ENCODE measurements at regions not wholly inside any gene's neighbourhood (a gene's known extent, or its start where the extent isn't known, plus 50 kb on each side); places are given as distances from the start of the nearest gene placed in this dataset.

GRCh38 chr12:18148961-18149360, 59.0 kb upstream of the RERGL start:
- no peak for TF ChIP-seq BHLHE40 (IDR thresholded peaks at IDR 0.05; ENCODE audit: low read depth, low read length)
- TF ChIP-seq RAD21 (IDR thresholded peaks at IDR 0.05; ENCODE audit: low read length), result no peak
- no peak for TF ChIP-seq NFE2L2 (IDR thresholded peaks at IDR 0.05; ENCODE audit: low read depth, low read length)
- TF ChIP-seq MAZ (IDR thresholded peaks at IDR 0.05; ENCODE audit: borderline replicate concordance, low read depth, low read length), result no peak
- no peak for TF ChIP-seq CEBPB (IDR thresholded peaks at IDR 0.05; ENCODE audit: low read depth, low read length)
- no peak for TF ChIP-seq MXI1 (IDR thresholded peaks at IDR 0.05; ENCODE audit: borderline replicate concordance, low read depth, low read length)
- no peak for TF ChIP-seq POLR2A (IDR thresholded peaks at IDR 0.05; ENCODE audit: low read depth, low read length)
- TF ChIP-seq, protein P1, sequence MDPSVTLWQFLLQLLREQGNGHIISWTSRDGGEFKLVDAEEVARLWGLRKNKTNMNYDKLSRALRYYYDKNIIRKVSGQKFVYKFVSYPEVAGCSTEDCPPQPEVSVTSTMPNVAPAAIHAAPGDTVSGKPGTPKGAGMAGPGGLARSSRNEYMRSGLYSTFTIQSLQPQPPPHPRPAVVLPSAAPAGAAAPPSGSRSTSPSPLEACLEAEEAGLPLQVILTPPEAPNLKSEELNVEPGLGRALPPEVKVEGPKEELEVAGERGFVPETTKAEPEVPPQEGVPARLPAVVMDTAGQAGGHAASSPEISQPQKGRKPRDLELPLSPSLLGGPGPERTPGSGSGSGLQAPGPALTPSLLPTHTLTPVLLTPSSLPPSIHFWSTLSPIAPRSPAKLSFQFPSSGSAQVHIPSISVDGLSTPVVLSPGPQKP (IDR thresholded peaks at IDR 0.05; ENCODE audit: borderline replicate concordance, low read depth, low read length), result no peak
- no peak for TF ChIP-seq SMC3 (IDR thresholded peaks at IDR 0.05; ENCODE audit: low read depth, low read length)
- TF ChIP-seq, protein P2, sequence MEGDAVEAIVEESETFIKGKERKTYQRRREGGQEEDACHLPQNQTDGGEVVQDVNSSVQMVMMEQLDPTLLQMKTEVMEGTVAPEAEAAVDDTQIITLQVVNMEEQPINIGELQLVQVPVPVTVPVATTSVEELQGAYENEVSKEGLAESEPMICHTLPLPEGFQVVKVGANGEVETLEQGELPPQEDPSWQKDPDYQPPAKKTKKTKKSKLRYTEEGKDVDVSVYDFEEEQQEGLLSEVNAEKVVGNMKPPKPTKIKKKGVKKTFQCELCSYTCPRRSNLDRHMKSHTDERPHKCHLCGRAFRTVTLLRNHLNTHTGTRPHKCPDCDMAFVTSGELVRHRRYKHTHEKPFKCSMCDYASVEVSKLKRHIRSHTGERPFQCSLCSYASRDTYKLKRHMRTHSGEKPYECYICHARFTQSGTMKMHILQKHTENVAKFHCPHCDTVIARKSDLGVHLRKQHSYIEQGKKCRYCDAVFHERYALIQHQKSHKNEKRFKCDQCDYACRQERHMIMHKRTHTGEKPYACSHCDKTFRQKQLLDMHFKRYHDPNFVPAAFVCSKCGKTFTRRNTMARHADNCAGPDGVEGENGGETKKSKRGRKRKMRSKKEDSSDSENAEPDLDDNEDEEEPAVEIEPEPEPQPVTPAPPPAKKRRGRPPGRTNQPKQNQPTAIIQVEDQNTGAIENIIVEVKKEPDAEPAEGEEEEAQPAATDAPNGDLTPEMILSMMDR (conservative IDR thresholded peaks at IDR 0.05; ENCODE audit: low read depth, low read length), result no peak
- no peak for TF ChIP-seq RFX5 (IDR thresholded peaks at IDR 0.05; ENCODE audit: low read depth, low read length)
- no peak for TF ChIP-seq RCOR1 (IDR thresholded peaks at IDR 0.05; ENCODE audit: insufficient replicate concordance, low read length)
- TF ChIP-seq CHD1 (IDR thresholded peaks at IDR 0.05; ENCODE audit: low read depth, low read length), result no peak
- no peak for TF ChIP-seq FOS (IDR thresholded peaks at IDR 0.05; ENCODE audit: low read depth, low read length)
- no peak for TF ChIP-seq USF2 (IDR thresholded peaks at IDR 0.05; ENCODE audit: low read depth, low read length)
- no peak for TF ChIP-seq MAFK (IDR thresholded peaks at IDR 0.05; ENCODE audit: low read depth, low read length)
- no peak overlapping the region for H3K27ac ChIP-seq (ENCODE audit: insufficient read depth, low read length)
- no peaks in the 10 kb centered on the region for H3K36me3 ChIP-seq (ENCODE audit: control insufficient read depth, insufficient read depth, low read length)
- no TSS peak for BruUV-seq (replicated peaks)
- H3K4me3 ChIP-seq (ENCODE audit: insufficient read depth, low read depth, low read length), result no peak overlapping the region
- no peak overlapping the region for H2AK9ac ChIP-seq (replicated peaks; ENCODE audit: low read depth, low read length, poor library complexity)
- H2AK5ac ChIP-seq (ENCODE audit: low read depth, low read length), result no peak overlapping the region
- in situ Hi-C loops (cut with MboI; ENCODE audit: low sequenced_read_pairs), result no loop called here
- WGBS, 2 experiments (ENCODE audit: extremely low coverage in 2 of 2, insufficient read length in 1 of 2), result no CpG with 5 or more reads among the region's 2 CpGs
- no peaks in the 10 kb centered on the region for H4K20me1 ChIP-seq (ENCODE audit: insufficient read depth, low read length)
- CTCF ChIA-PET, result no interaction called here
- no peaks in the 10 kb centered on the region for H3K4me1 ChIP-seq (ENCODE audit: control insufficient read depth, insufficient read depth, low read length)
- H3K79me1 ChIP-seq (ENCODE audit: low read depth in 1 of 2, low read length in 2 of 2), result no peaks in the 10 kb centered on the region
- no peak overlapping the region for H4K91ac ChIP-seq (ENCODE audit: insufficient read depth, low read depth, low read length)
- H4K8ac ChIP-seq (ENCODE audit: low read depth in 2 of 2, low read length in 2 of 2), result no peak overlapping the region
- no peak overlapping the region for H2BK120ac ChIP-seq (ENCODE audit: low read depth, low read length)
- no peaks in the 10 kb centered on the region for H3K9me1 ChIP-seq (ENCODE audit: insufficient read depth, low read length)
- no peaks in the 10 kb centered on the region for H3K27me3 ChIP-seq (ENCODE audit: control insufficient read depth, insufficient read depth, low read length)
- H3K4ac ChIP-seq (ENCODE audit: low read depth, low read length), result no peak overlapping the region
- dilution Hi-C loops (cut with HindIII; ENCODE audit: low sequenced_read_pairs, unreplicated experiment), result no loop called here
- POLR2A ChIA-PET (ENCODE audit: unreplicated experiment), result no interaction called here
- no peak overlapping the region for H3K18ac ChIP-seq (ENCODE audit: low read depth, low read length)
- no peak overlapping the region for H4K5ac ChIP-seq (ENCODE audit: low read depth, low read length)
- no peak for DNase-seq
- no peak overlapping the region for H2BK5ac ChIP-seq (ENCODE audit: low read depth, low read length, poor library complexity, severe bottlenecking)
- no peak overlapping the region for H2BK20ac ChIP-seq (ENCODE audit: low read depth, low read length)
- no peak overlapping the region for H3K9ac ChIP-seq (ENCODE audit: low read depth, low read length)
- H3K23ac ChIP-seq (ENCODE audit: low read depth, low read length), result no peak overlapping the region
- H2AFZ ChIP-seq (replicated peaks; ENCODE audit: low read length, poor library complexity), result no peak overlapping the region
- H2BK15ac ChIP-seq (ENCODE audit: low read depth, low read length), result no peak overlapping the region
- no peak overlapping the region for H3K4me2 ChIP-seq (ENCODE audit: low read depth, low read length)
- no peak overlapping the region for H3K56ac ChIP-seq (ENCODE audit: extremely low read depth, insufficient read depth, low read length)
- H3K9me3 ChIP-seq (ENCODE audit: control insufficient read depth, insufficient read depth, low read length), result no peaks in the 10 kb centered on the region
- intact Hi-C loops (cut with micrococcal nuclease), result no loop called here
- no peak overlapping the region for H3K14ac ChIP-seq (replicated peaks; ENCODE audit: low read depth, low read length)
- no peak for ATAC-seq (ENCODE audit: low read depth)
